Hepatocyte (in vitro differentiated cells): ENCODE measurements at regions not wholly inside any gene's neighbourhood (a gene's known extent, or its start where the extent isn't known, plus 50 kb on each side); places are given as distances from the start of the nearest gene placed in this dataset.
"Not testable (repeated sequence)": the region's sequence is repeated elsewhere in the genome, so short reads cannot be mapped to it uniquely, and the experiment has no call there.

Source experiments
- DNase-seq: peaks from one replicate; pipeline ENCODE4 v3.0.0-alpha.2; 2016; ENCODE audit warnings: low spot score
- H2AFZ ChIP-seq: fragments of 200-600 bp; sonication (generic); 2 replicates; pipeline ENCODE4 v1.6.0; 2016; ENCODE audit warnings: antibody characterized with exemption, mild to moderate bottlenecking
- H3K27ac ChIP-seq: fragments of 200-600 bp; sonication (generic); 2 replicates; pipeline ENCODE4 v1.5.1; 2016; ENCODE audit warnings: mild to moderate bottlenecking
- H3K27me3 ChIP-seq: fragments of 200-600 bp; sonication (generic); 2 replicates; pipeline ENCODE4 v1.6.1; 2016
- H3K36me3 ChIP-seq: fragments of 200-600 bp; sonication (generic); replicated peaks from 2 replicates; pipeline ENCODE4 v1.5.1; 2016; ENCODE audit warnings: low read depth; ENCODE audit not compliant: insufficient read depth
- H3K4me1 ChIP-seq: fragments of 200-600 bp; sonication (generic); 2 replicates; pipeline ENCODE4 v1.5.1; 2016; ENCODE audit warnings: mild to moderate bottlenecking, moderate library complexity; ENCODE audit not compliant: insufficient read depth
- H3K4me2 ChIP-seq: fragments of 200-600 bp; sonication (generic); 2 replicates; pipeline ENCODE4 v1.6.0; 2016
- H3K4me3 ChIP-seq: fragments of 200-600 bp; sonication (generic); 2 replicates; pipeline ENCODE4 v1.5.1; 2016; ENCODE audit warnings: mild to moderate bottlenecking
- H3K79me2 ChIP-seq: fragments of 200-600 bp; sonication (generic); 2 replicates; pipeline ENCODE4 v1.6.0; 2017; ENCODE audit warnings: mild to moderate bottlenecking
- H3K9me2 ChIP-seq: fragments of 200-600 bp; sonication (generic); replicated peaks from 2 replicates; pipeline ENCODE4 v1.6.0; 2017; ENCODE audit warnings: mild to moderate bottlenecking; ENCODE audit not compliant: insufficient read depth
- H3K9me3 ChIP-seq: fragments of 200-600 bp; sonication (generic); 2 replicates; pipeline ENCODE4 v1.5.1; 2016; ENCODE audit warnings: low read depth, mild to moderate bottlenecking
- H4K20me1 ChIP-seq: fragments of 200-600 bp; sonication (generic); 2 replicates; pipeline ENCODE4 v1.6.0; 2016; ENCODE audit warnings: mild to moderate bottlenecking; ENCODE audit not compliant: insufficient read depth, poor library complexity, severe bottlenecking
- WGBS: methylation state at CpG from one replicate; pipeline ENCODE4 v1.1.6; 2016; ENCODE audit warnings: low lambda C conversion rate; ENCODE audit errors: missing lambda C conversion rate; 5-methylcytosine and 5-hydroxymethylcytosine counted together

- not testable (repeated sequence) for H3K36me3 ChIP-seq, H3K79me2 ChIP-seq, H3K9me2 ChIP-seq, H4K20me1 ChIP-seq, H3K4me1 ChIP-seq, DNase-seq, H3K27ac ChIP-seq, H3K9me3 ChIP-seq, H3K4me3 ChIP-seq, H3K4me2 ChIP-seq, H2AFZ ChIP-seq, H3K27me3 ChIP-seq
- WGBS, result 77% methylated on average over 3 of the region's 16 CpGs
Observed at GRCh38 chr15:21656114-21656746, 215.9 kb upstream of the POTEB3 start.

GRCh38 chr15:21653707-21654106, 213.4 kb upstream of the POTEB3 start:
- not testable (repeated sequence) for H3K4me2 ChIP-seq, H3K9me3 ChIP-seq, H3K9me2 ChIP-seq, H3K27me3 ChIP-seq, H3K27ac ChIP-seq, H3K79me2 ChIP-seq, DNase-seq, H3K4me3 ChIP-seq, H4K20me1 ChIP-seq, H3K4me1 ChIP-seq, H3K36me3 ChIP-seq, H2AFZ ChIP-seq
- 88% methylated on average over 3 of the region's 5 CpGs for WGBS

GRCh38 chr15:21638770-21639169, 198.5 kb upstream of the POTEB3 start:
- H3K79me2 ChIP-seq, H3K9me3 ChIP-seq, H3K27ac ChIP-seq, H3K4me1 ChIP-seq, H3K4me3 ChIP-seq, H3K9me2 ChIP-seq, H3K27me3 ChIP-seq, H3K36me3 ChIP-seq, H4K20me1 ChIP-seq, H3K4me2 ChIP-seq, DNase-seq, H2AFZ ChIP-seq: not testable (repeated sequence)
- no CpG with 5 or more reads among the region's 2 CpGs for WGBS

GRCh38 chr15:21626694-21627093, 186.4 kb upstream of the POTEB3 start:
- H3K4me3 ChIP-seq, H3K9me3 ChIP-seq, H3K4me1 ChIP-seq, H3K79me2 ChIP-seq, H3K27me3 ChIP-seq, DNase-seq, H2AFZ ChIP-seq, H4K20me1 ChIP-seq, H3K9me2 ChIP-seq, H3K27ac ChIP-seq, H3K36me3 ChIP-seq, H3K4me2 ChIP-seq: not testable (repeated sequence)

- not testable (repeated sequence) for H4K20me1 ChIP-seq, H3K4me1 ChIP-seq, H2AFZ ChIP-seq, DNase-seq, H3K4me2 ChIP-seq, H3K9me3 ChIP-seq, H3K36me3 ChIP-seq, H3K9me2 ChIP-seq, H3K27me3 ChIP-seq, H3K79me2 ChIP-seq, H3K27ac ChIP-seq, H3K4me3 ChIP-seq
- WGBS, result 100% methylated on average over 1 of the region's 1 CpG
Observed at GRCh38 chr15:21609223-21609622, 168.9 kb upstream of the POTEB3 start.

GRCh38 chr15:21565426-21565825, 125.1 kb upstream of the POTEB3 start:
- H3K9me2 ChIP-seq, H3K4me1 ChIP-seq, H3K79me2 ChIP-seq, H3K27me3 ChIP-seq, DNase-seq, H3K36me3 ChIP-seq, H2AFZ ChIP-seq, H3K27ac ChIP-seq, H3K9me3 ChIP-seq, H4K20me1 ChIP-seq, H3K4me3 ChIP-seq, H3K4me2 ChIP-seq: not testable (repeated sequence)

- H3K4me1 ChIP-seq, H3K27me3 ChIP-seq, H4K20me1 ChIP-seq, H3K9me3 ChIP-seq, H3K4me3 ChIP-seq, H3K27ac ChIP-seq, H3K36me3 ChIP-seq, H2AFZ ChIP-seq, H3K9me2 ChIP-seq, H3K4me2 ChIP-seq, DNase-seq, H3K79me2 ChIP-seq: not testable (repeated sequence)
- WGBS, result no CpG with 5 or more reads among the region's 1 CpG
Observed at GRCh38 chr15:21551809-21552208, 111.5 kb upstream of the POTEB3 start.

- H3K9me2 ChIP-seq, H3K79me2 ChIP-seq, H3K4me3 ChIP-seq, H3K27ac ChIP-seq, H3K4me2 ChIP-seq, H4K20me1 ChIP-seq, H3K27me3 ChIP-seq, H3K4me1 ChIP-seq, H3K36me3 ChIP-seq, H2AFZ ChIP-seq, H3K9me3 ChIP-seq, DNase-seq: not testable (repeated sequence)
- 27% methylated on average over 2 of the region's 4 CpGs for WGBS
Observed at GRCh38 chr15:21546182-21546903, 106.0 kb upstream of the POTEB3 start.

GRCh38 chr15:21532785-21533184, 92.5 kb upstream of the POTEB3 start:
- not testable (repeated sequence) for H3K9me2 ChIP-seq, H3K9me3 ChIP-seq, H2AFZ ChIP-seq, H3K36me3 ChIP-seq, DNase-seq, H3K4me2 ChIP-seq, H4K20me1 ChIP-seq, H3K27ac ChIP-seq, H3K4me3 ChIP-seq, H3K4me1 ChIP-seq, H3K27me3 ChIP-seq, H3K79me2 ChIP-seq
